H9 (cell line): ENCODE measurements at regions not wholly inside any gene's neighbourhood (a gene's known extent, or its start where the extent isn't known, plus 50 kb on each side); places are given as distances from the start of the nearest gene placed in this dataset.

Experiments used
- DNase-seq: peaks from one replicate; pipeline ENCODE4 v3.0.0-alpha.2; 2017
- H2AFZ ChIP-seq: one replicate; pipeline ENCODE4 v1.6.1; 2013; ENCODE audit warnings: mild to moderate bottlenecking, low read length, control low read depth, moderate library complexity
- H2AK5ac ChIP-seq: 2 replicates; pipeline ENCODE4 v1.6.1; 2013; ENCODE audit warnings: low read length, control low read depth, mixed read lengths; ENCODE audit not compliant: insufficient read length
- H2BK120ac ChIP-seq: one replicate; pipeline ENCODE4 v1.6.1; 2013; ENCODE audit warnings: low read depth, mild to moderate bottlenecking, low read length, control low read depth, inconsistent platforms; ENCODE audit not compliant: poor library complexity, severe bottlenecking
- H2BK12ac ChIP-seq: 2 replicates; pipeline ENCODE4 v1.6.1; 2013; ENCODE audit warnings: low read length, control low read depth, mixed read lengths, low read depth; ENCODE audit not compliant: insufficient read length
- H2BK15ac ChIP-seq: 2 replicates; pipeline ENCODE4 v1.6.1; 2013; ENCODE audit warnings: low read depth, low read length, control low read depth
- H2BK20ac ChIP-seq: one replicate; pipeline ENCODE4 v1.6.1; 2013; ENCODE audit warnings: low read depth, mild to moderate bottlenecking, low read length, control low read depth, inconsistent platforms; ENCODE audit not compliant: poor library complexity, severe bottlenecking
- H2BK5ac ChIP-seq: 2 replicates; pipeline ENCODE4 v1.6.1; 2013; ENCODE audit warnings: low read length, control low read depth, mixed read lengths; ENCODE audit not compliant: insufficient read length
- H3K14ac ChIP-seq: 2 replicates; pipeline ENCODE4 v1.6.1; 2013; ENCODE audit warnings: low read length, control low read depth; ENCODE audit not compliant: insufficient read depth
- H3K18ac ChIP-seq: 2 replicates; pipeline ENCODE4 v1.6.1; 2013; ENCODE audit warnings: low read depth, mild to moderate bottlenecking, mixed read lengths, low read length, control low read depth; ENCODE audit not compliant: insufficient read length
- H3K23ac ChIP-seq: 2 replicates; pipeline ENCODE4 v1.6.1; 2013; ENCODE audit warnings: low read length, control low read depth, mixed read lengths, low read depth; ENCODE audit not compliant: insufficient read length
- H3K23me2 ChIP-seq: 2 replicates; pipeline ENCODE4 v1.6.1; 2013; ENCODE audit warnings: low read depth, mild to moderate bottlenecking, mixed read lengths, low read length, control low read depth; ENCODE audit not compliant: insufficient read length, poor library complexity, severe bottlenecking
- H3K27ac ChIP-seq: 2 replicates; pipeline ENCODE4 v1.5.1; 2013; ENCODE audit warnings: low read length, control low read depth, mixed read lengths, low read depth; ENCODE audit not compliant: insufficient read length
- H3K27me3 ChIP-seq: 2 replicates; pipeline ENCODE4 v1.6.1; 2013; ENCODE audit warnings: low read length, control low read depth, inconsistent platforms; ENCODE audit not compliant: insufficient read depth
- H3K4ac ChIP-seq: 2 replicates; pipeline ENCODE4 v1.6.1; 2013; ENCODE audit warnings: low read depth, mild to moderate bottlenecking, control low read depth, inconsistent platforms, low read length, moderate library complexity
- H3K4me1 ChIP-seq: 2 replicates; pipeline ENCODE4 v1.6.1; 2013; ENCODE audit warnings: low read length, control low read depth, inconsistent platforms; ENCODE audit not compliant: insufficient read depth
- H3K4me2 ChIP-seq: 2 replicates; pipeline ENCODE4 v1.6.1; 2013; ENCODE audit warnings: low read length, control low read depth, mixed read lengths; ENCODE audit not compliant: insufficient read length, insufficient read depth
- H3K56ac ChIP-seq: 2 replicates; pipeline ENCODE4 v1.6.1; 2013; ENCODE audit warnings: low read depth, mild to moderate bottlenecking, mixed read lengths, low read length, control low read depth; ENCODE audit not compliant: insufficient read length
- H3K79me1 ChIP-seq: 2 replicates; pipeline ENCODE4 v1.6.1; 2013; ENCODE audit warnings: low read depth, mild to moderate bottlenecking, moderate library complexity, low read length, control low read depth, inconsistent platforms; ENCODE audit not compliant: insufficient read depth, poor library complexity, severe bottlenecking
- H3K79me2 ChIP-seq: 2 replicates; pipeline ENCODE4 v1.6.1; 2013; ENCODE audit warnings: low read length, control low read depth, inconsistent platforms; ENCODE audit not compliant: insufficient read depth
- H3K9ac ChIP-seq: 2 replicates; pipeline ENCODE4 v1.6.1; 2013; ENCODE audit warnings: low read length, control low read depth, mixed read lengths; ENCODE audit not compliant: insufficient read length; ENCODE audit errors: extremely low read depth
- H3K9me3 ChIP-seq: one replicate; pipeline ENCODE4 v1.6.1; 2013; ENCODE audit warnings: low read depth, low read length, inconsistent platforms; ENCODE audit not compliant: control insufficient read depth
- H3T11ph ChIP-seq: one replicate; pipeline ENCODE4 v1.6.1; 2013; ENCODE audit warnings: mild to moderate bottlenecking, low read length, control low read depth, inconsistent platforms
- H4K20me1 ChIP-seq: one replicate; pipeline ENCODE4 v1.6.1; 2013; ENCODE audit not compliant: control insufficient read depth, insufficient read length, insufficient read depth
- H4K5ac ChIP-seq: 2 replicates; pipeline ENCODE4 v1.6.1; 2013; ENCODE audit warnings: low read depth, mild to moderate bottlenecking, mixed read lengths, low read length, control low read depth; ENCODE audit not compliant: insufficient read length
- H4K8ac ChIP-seq: replicated peaks from 2 replicates; pipeline ENCODE4 v1.6.1; 2013; ENCODE audit warnings: low read length, control low read depth, mixed read lengths, low read depth; ENCODE audit not compliant: insufficient read length
- H4K91ac ChIP-seq: 2 replicates; pipeline ENCODE4 v1.6.1; 2013; ENCODE audit warnings: low read depth, mild to moderate bottlenecking, moderate library complexity, mixed read lengths, low read length, control low read depth; ENCODE audit not compliant: insufficient read length
- H3K27ac Mint-ChIP-seq, 3 experiments: 2 replicates in 2 of 3; 3 replicates in 1 of 3; pipeline ENCODE4 v1.8.0; 2020 to 2021; ENCODE audit warnings: mixed read lengths in 3 of 3, mild to moderate bottlenecking in 1 of 3, moderate library complexity in 1 of 3
- H3K27me3 Mint-ChIP-seq: 2 replicates; pipeline ENCODE4 v1.8.0; 2021; ENCODE audit warnings: low read depth, mild to moderate bottlenecking, moderate library complexity, mixed read lengths
- H3K36me3 Mint-ChIP-seq, 3 experiments: 2 replicates in 2 of 3; 3 replicates in 1 of 3; pipeline ENCODE4 v1.8.0; 2020 to 2021; ENCODE audit warnings: low read depth in 3 of 3, mixed read lengths in 3 of 3; ENCODE audit not compliant: insufficient read depth in 1 of 3
- H3K4me1 Mint-ChIP-seq, 2 experiments: 2 replicates each; pipeline ENCODE4 v1.8.0; 2020; ENCODE audit warnings: mixed read lengths in 2 of 2
- H3K4me3 Mint-ChIP-seq, 2 experiments: 2 replicates in 1 of 2; 3 replicates in 1 of 2; pipeline ENCODE4 v1.8.0; 2020 to 2021; ENCODE audit warnings: mild to moderate bottlenecking in 2 of 2, mixed read lengths in 2 of 2, moderate library complexity in 1 of 2
- H3K9me3 Mint-ChIP-seq, 2 experiments: 2 replicates in 1 of 2; 3 replicates in 1 of 2; pipeline ENCODE4 v1.8.0; 2020; ENCODE audit warnings: mild to moderate bottlenecking in 2 of 2, mixed read lengths in 2 of 2, moderate library complexity in 1 of 2
- WGBS: extraction: QIAGEN DNeasy Blood & Tissue Kit; methylation state at CpG from one replicate; pipeline ENCODE4 v1.1.7; 2013; ENCODE audit warnings: missing lambda C conversion rate, low lambda C conversion rate, mixed read lengths; ENCODE audit not compliant: insufficient read length; ENCODE audit errors: extremely low coverage; 5-methylcytosine and 5-hydroxymethylcytosine counted together
- TF ChIP-seq, protein P1 (sequence below): fragments of 200-600 bp; sonication (generic); conservative IDR thresholded peaks from 3 replicates; pipeline ENCODE4 v1.8.0; 2021; ENCODE audit warnings: antibody characterized with exemption, mild to moderate bottlenecking

GRCh38 chr9:90514877-90515276 is 127.7 kb downstream of the DIRAS2 start:
- no peaks in the 10 kb centered on the region for H3K27me3 Mint-ChIP-seq
- no peak overlapping the region for H3K23ac ChIP-seq
- H3K79me2 ChIP-seq: peaks cover 1% of the 10 kb centered on the region; the same call in 1 of the 2 replicates
- no peaks in the 10 kb centered on the region for H3K9me3 ChIP-seq
- H3T11ph ChIP-seq: no peak overlapping the region
- no peak overlapping the region for H3K4me3 Mint-ChIP-seq
- no peaks in the 10 kb centered on the region for H3K79me1 ChIP-seq
- H3K27me3 ChIP-seq: no peaks in the 10 kb centered on the region
- H4K20me1 ChIP-seq: no peaks in the 10 kb centered on the region
- H3K4me2 ChIP-seq: no peak overlapping the region
- no peak overlapping the region for H2BK12ac ChIP-seq
- no peak overlapping the region for H2AFZ ChIP-seq
- H3K56ac ChIP-seq: no peak overlapping the region
- H3K4me1 ChIP-seq: peaks cover 5% of the 10 kb centered on the region; the same call in 1 of the 2 replicates
- no peak for DNase-seq
- H3K14ac ChIP-seq: no peak overlapping the region
- no peak overlapping the region for H2BK15ac ChIP-seq
- H2BK20ac ChIP-seq: no peak overlapping the region
- H4K91ac ChIP-seq: no peak overlapping the region
- H4K5ac ChIP-seq: no peak overlapping the region
- H3K23me2 ChIP-seq: no peaks in the 10 kb centered on the region
- H2BK120ac ChIP-seq: no peak overlapping the region
- H3K9ac ChIP-seq: no peak overlapping the region
- H2AK5ac ChIP-seq: no peak overlapping the region
- no peak overlapping the region for H4K8ac ChIP-seq
- TF ChIP-seq, protein P1, sequence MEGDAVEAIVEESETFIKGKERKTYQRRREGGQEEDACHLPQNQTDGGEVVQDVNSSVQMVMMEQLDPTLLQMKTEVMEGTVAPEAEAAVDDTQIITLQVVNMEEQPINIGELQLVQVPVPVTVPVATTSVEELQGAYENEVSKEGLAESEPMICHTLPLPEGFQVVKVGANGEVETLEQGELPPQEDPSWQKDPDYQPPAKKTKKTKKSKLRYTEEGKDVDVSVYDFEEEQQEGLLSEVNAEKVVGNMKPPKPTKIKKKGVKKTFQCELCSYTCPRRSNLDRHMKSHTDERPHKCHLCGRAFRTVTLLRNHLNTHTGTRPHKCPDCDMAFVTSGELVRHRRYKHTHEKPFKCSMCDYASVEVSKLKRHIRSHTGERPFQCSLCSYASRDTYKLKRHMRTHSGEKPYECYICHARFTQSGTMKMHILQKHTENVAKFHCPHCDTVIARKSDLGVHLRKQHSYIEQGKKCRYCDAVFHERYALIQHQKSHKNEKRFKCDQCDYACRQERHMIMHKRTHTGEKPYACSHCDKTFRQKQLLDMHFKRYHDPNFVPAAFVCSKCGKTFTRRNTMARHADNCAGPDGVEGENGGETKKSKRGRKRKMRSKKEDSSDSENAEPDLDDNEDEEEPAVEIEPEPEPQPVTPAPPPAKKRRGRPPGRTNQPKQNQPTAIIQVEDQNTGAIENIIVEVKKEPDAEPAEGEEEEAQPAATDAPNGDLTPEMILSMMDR: no peak
- no peak overlapping the region for H2BK5ac ChIP-seq
- no peaks in the 10 kb centered on the region for H3K36me3 Mint-ChIP-seq
- no peaks in the 10 kb centered on the region; a peak in 1 of 5 replicates for H3K9me3 Mint-ChIP-seq
- H3K4ac ChIP-seq: no peak overlapping the region
- no peak overlapping the region for H3K27ac Mint-ChIP-seq
- no peak overlapping the region for H3K18ac ChIP-seq
- WGBS: no CpG with 5 or more reads among the region's 3 CpGs
- peaks cover 13 to 16% of the 10 kb centered on the region in 2 experiments for H3K4me1 Mint-ChIP-seq
- H3K27ac ChIP-seq: no peak overlapping the region
